Heart right ventricle (tissue), 16 donors: ENCODE measurements at regions not wholly inside any gene's neighbourhood (a gene's known extent, or its start where the extent isn't known, plus 50 kb on each side); places are given as distances from the start of the nearest gene placed in this dataset.

Source experiments
- ATAC-seq, 8 donors: fragments of 200-7000 bp; cut with Tn5 transposase; one replicate each; pipeline ENCODE4 v1.9.1; 2020; ENCODE audit warnings: mild to moderate bottlenecking in 8 of 8, moderate library complexity in 8 of 8, moderate number of reproducible peaks in 1 of 8
- DNase-seq, 2 donors: peaks; one replicate each; pipeline ENCODE4 v3.0.0-alpha.2; 2020
- H3K27ac ChIP-seq, 10 donors: fragments of 200-600 bp; sonication (generic) in 2 of 10; one replicate each; pipeline versions ENCODE4 v1.5.0 to v1.8.0; 2020 to 2022; ENCODE audit warnings: mild to moderate bottlenecking in 3 of 10
- H3K27me3 ChIP-seq, 7 donors: fragments of 200-600 bp; one replicate each; pipeline ENCODE4 v1.8.0; 2021 to 2022; ENCODE audit warnings: mild to moderate bottlenecking in 2 of 7
- H3K36me3 ChIP-seq, 9 donors: fragments of 200-600 bp; sonication (generic) in 1 of 9; one replicate each; pipeline versions ENCODE4 v1.5.0 to v1.8.0; 2020 to 2022; ENCODE audit warnings: mild to moderate bottlenecking in 2 of 9
- H3K4me1 ChIP-seq, 9 donors: fragments of 200-600 bp; sonication (generic) in 1 of 9; one replicate each; pipeline versions ENCODE4 v1.5.0 to v1.8.0; 2020 to 2022; ENCODE audit warnings: mild to moderate bottlenecking in 4 of 9
- H3K4me3 ChIP-seq, 10 donors: fragments of 200-600 bp; sonication (generic) in 2 of 10; one replicate each; pipeline versions ENCODE4 v1.5.0 to v1.8.0; 2020 to 2022; ENCODE audit warnings: mild to moderate bottlenecking in 7 of 10, moderate library complexity in 2 of 10
- H3K9me3 ChIP-seq, 11 donors: fragments of 200-600 bp in 10 of 11; sonication (generic) in 2 of 11; one replicate each; pipeline versions ENCODE4 v1.5.0 to v1.8.0; 2013 to 2022; ENCODE audit warnings: mild to moderate bottlenecking in 2 of 11, control low read depth in 1 of 11, moderate library complexity in 1 of 11
- WGBS, 2 donors: extraction: QIAGEN DNeasy Blood & Tissue Kit; methylation state at CpG; one replicate each; pipeline ENCODE4 v1.1.7; 2013; ENCODE audit warnings: inconsistent platforms in 1 of 2; 5-methylcytosine and 5-hydroxymethylcytosine counted together
- intact Hi-C, 10 donors: fragments of 100-400 bp; cut with DNase I; formaldehyde crosslinking; loops; one replicate each; pipeline versions ENCODE4 v1.11.1 to v1.14.2; 2022
- TF ChIP-seq, protein P1 (sequence below), 9 donors: fragments of 200-600 bp; sonication (generic) in 2 of 9; IDR thresholded peaks; one replicate each; pipeline versions ENCODE4 v1.5.0 to v1.8.0; 2021 to 2022; ENCODE audit warnings: antibody characterized with exemption in 9 of 9, mild to moderate bottlenecking in 5 of 9, moderate library complexity in 1 of 9
- donor health status: Arrhythmogenic right ventricular cardiomyopathy.
- donor health status: ischemic (EF 13 %, LVEDD 7.1; RV severe dilation, severe dysfunction).
- donor health status: healthy with polysubstance abuse.
- donor health status: DM: no; HTN: yes; CAD: no.
- donor health status: DM: no; HTN: no; CAD: no.
- donor health status: ischemic (EF 25% LVEDD 6.9; RV normal size, moderate dysfunction).
- donor health status: ischemic (EF 25% LVEDD 5.7; RV mildly dilated, moderate dysfunction).
- donor health status: healthy.
- donor health status: DM: yes; HTN: yes; CAD: no.
- donor health status: Ischemic cardiomyopathy.
- donor health status: ischemic (EF 35%, LVEDD 5.7; RV mildly dilated, moderate dysfunction).
- donor health status: nonischemic (EF 11% LVEDD 7.7; RV severe dilation, severe dysfunction).
- donor health status: DM: yes; HTN: yes; CAD: no.
- donor health status: PGD.
- donor health status: ischemic (EF 29% LVEDD 5.4; RV normal size, mild dysfunction).
- donor health status: nonischemic (EF 23%, LVEDD 6.1; RV moderate dilation, normal function).

DNA sequence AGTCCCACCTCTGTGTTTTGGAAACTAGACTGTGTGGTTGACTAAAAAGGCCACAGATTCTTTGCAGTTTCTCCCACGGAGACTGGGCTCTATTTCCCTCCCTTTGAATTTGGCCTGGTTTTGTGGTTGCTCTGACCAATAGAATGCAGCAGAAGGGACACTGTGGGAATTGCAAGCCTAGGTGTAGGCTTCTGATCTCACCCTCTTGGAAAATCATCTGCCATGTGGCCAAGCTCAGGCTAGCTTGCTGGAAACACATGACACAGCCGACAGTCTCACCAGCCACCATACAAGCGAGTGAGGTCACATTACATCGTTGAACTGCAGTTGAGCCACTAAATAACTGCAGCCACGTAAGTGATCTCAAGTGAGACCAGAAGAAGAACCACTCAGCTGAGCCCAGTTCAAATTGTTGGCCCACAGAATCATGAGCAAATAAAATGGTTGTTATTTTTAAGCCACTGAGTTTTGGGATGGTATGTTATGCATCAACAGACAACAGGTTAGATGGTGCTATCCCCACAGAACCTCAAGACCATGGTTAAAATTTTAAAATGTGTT lies 319.1 kb upstream of the MEX3C start:
- no peak for ATAC-seq
- H3K9me3 ChIP-seq, result peaks cover 0 to 7% (median 0%) of the 10 kb centered on the region in 11 donors
- no peak for DNase-seq
- H3K27ac ChIP-seq, result no peak overlapping the region
- 86 to 95% methylated on average over 5 of the region's 5 CpGs for WGBS, 2 donors
- H3K4me1 ChIP-seq, result no peaks in the 10 kb centered on the region
- H3K27me3 ChIP-seq, result no peaks in the 10 kb centered on the region
- intact Hi-C loops, result no loop called here
- H3K4me3 ChIP-seq, result no peak overlapping the region
- TF ChIP-seq, protein P1, sequence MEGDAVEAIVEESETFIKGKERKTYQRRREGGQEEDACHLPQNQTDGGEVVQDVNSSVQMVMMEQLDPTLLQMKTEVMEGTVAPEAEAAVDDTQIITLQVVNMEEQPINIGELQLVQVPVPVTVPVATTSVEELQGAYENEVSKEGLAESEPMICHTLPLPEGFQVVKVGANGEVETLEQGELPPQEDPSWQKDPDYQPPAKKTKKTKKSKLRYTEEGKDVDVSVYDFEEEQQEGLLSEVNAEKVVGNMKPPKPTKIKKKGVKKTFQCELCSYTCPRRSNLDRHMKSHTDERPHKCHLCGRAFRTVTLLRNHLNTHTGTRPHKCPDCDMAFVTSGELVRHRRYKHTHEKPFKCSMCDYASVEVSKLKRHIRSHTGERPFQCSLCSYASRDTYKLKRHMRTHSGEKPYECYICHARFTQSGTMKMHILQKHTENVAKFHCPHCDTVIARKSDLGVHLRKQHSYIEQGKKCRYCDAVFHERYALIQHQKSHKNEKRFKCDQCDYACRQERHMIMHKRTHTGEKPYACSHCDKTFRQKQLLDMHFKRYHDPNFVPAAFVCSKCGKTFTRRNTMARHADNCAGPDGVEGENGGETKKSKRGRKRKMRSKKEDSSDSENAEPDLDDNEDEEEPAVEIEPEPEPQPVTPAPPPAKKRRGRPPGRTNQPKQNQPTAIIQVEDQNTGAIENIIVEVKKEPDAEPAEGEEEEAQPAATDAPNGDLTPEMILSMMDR (IDR thresholded peaks at IDR 0.05), result no peak
- no peaks in the 10 kb centered on the region for H3K36me3 ChIP-seq

DNA sequence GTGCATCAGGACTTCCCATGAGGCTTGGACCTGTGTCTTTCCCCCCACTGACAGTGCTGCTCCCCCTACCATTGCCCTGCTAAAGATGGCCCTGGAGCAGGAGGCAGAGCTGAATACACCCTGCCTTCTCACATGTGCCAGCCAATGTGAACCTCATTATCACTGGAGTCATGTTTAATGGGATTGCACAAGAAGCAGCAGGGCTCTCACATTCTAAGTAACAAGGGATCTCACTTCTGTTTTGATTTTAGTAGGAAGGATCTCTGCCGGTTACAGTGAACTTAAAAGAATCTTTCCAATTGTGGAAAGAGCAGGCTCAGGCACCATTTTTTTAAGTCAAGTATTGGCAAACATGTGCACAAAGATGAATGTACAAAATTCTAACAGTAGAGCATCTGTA lies 322.1 kb upstream of the MEX3C start:
- intact Hi-C loops, result no loop called here
- DNase-seq (no peak), ATAC-seq (no peak)
- Histone ChIP-seq H3K4me3 (no peak overlapping the region), H3K27ac (no peak overlapping the region), H3K9me3 (peaks cover 0 to 7% (median 0%) of the 10 kb centered on the region in 11 donors), H3K27me3 (no peaks in the 10 kb centered on the region), H3K36me3 (no peaks in the 10 kb centered on the region), H3K4me1 (no peaks in the 10 kb centered on the region)
- TF ChIP-seq, protein P1 (IDR thresholded peaks at IDR 0.05), result no peak
- 70 to 78% methylated on average over 1 of the region's 1 CpG for WGBS, 2 donors

DNA sequence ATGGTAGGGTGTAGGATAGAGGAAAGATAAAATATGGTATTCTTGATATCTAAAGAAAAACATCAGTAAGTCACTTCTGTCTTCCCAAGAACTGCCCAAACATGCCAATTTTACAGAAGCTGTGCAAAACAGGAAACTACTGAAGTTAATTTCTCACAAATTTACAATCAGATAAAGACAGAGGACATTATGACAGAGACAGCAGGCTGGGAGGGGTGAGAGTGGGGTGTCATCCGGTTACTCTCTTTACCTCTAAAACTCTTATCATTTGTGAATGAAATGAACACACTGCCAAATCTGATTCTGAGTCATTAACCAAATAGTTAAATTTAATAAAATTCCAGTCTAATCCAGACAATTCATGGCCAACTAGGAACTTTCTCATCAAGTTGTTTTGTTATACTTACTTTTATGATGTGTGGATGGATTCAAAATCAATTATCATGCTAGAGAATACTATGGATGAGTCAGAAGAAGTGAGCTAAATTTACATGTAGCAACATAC lies 323.2 kb upstream of the MEX3C start:
- Histone ChIP-seq H3K36me3 (no peaks in the 10 kb centered on the region), H3K4me3 (no peak overlapping the region), H3K9me3 (no peaks in the 10 kb centered on the region), H3K27me3 (no peaks in the 10 kb centered on the region), H3K27ac (no peak overlapping the region), H3K4me1 (no peaks in the 10 kb centered on the region)
- ATAC-seq (no peak), DNase-seq (no peak)
- WGBS, 2 donors, result 67 to 78% methylated on average over 1 of the region's 1 CpG
- TF ChIP-seq, protein P1 (IDR thresholded peaks at IDR 0.05), result no peak
- intact Hi-C loops, result no loop called here

DNA sequence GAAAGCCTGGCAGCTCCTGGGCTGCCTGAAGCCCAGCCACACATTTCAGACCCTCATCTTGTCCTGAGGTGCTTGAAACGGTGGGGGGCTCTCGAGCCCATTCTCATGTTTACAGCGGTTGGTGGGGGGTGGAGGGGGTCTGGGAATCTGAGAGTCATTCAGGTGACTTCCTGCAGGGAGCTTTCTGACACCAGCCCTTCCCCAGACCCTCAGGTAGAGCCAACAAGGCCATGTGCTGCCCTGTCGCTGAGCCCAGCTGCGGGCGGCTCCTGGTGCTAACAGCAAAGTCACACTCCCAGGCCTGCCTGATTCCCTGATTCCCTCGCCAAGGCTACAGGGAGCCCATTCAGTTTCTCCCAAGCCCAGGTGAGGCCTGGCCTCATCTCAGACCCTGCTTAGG lies 324.9 kb upstream of the MEX3C start:
- 76 to 79% methylated on average over 7 of the region's 7 CpGs for WGBS, 2 donors
- no peaks in the 10 kb centered on the region for H3K36me3 ChIP-seq
- H3K4me3 ChIP-seq, result no peak overlapping the region
- H3K27me3 ChIP-seq, result no peaks in the 10 kb centered on the region
- DNase-seq (no peak), ATAC-seq (no peak)
- TF ChIP-seq, protein P1 (IDR thresholded peaks at IDR 0.05), result no peak
- intact Hi-C loops, result no loop called here
- H3K9me3 ChIP-seq, result no peaks in the 10 kb centered on the region
- no peak overlapping the region for H3K27ac ChIP-seq
- H3K4me1 ChIP-seq, result no peaks in the 10 kb centered on the region
